ENCODE measurements at regions not wholly inside any gene's neighbourhood (a gene's known extent, or its start where the extent isn't known, plus 50 kb on each side); places are given as distances from the start of the nearest gene placed in this dataset.

GRCh38 chr1:59108481-59109317 lies 188.2 kb upstream of the FGGY start:
- TF ChIP-seq CTCF (IDR thresholded peaks at IDR 0.05) = no peak
- TF ChIP-seq EP300 (IDR thresholded peaks at IDR 0.05) = no peak
- no peak for TF ChIP-seq POLR2A (IDR thresholded peaks at IDR 0.05)
- no peak for DNase-seq
- H3K9me3 ChIP-seq = no peaks in the 10 kb centered on the region
- peaks cover 6% of the 10 kb centered on the region for H3K4me1 ChIP-seq (ENCODE audit: insufficient read depth)
- intact Hi-C loops (cut with DNase I) = no loop called here
- H3K27me3 ChIP-seq = no peaks in the 10 kb centered on the region
- H3K36me3 ChIP-seq = no peaks in the 10 kb centered on the region
- no peak overlapping the region for H3K27ac ChIP-seq
- no peak overlapping the region for H3K4me3 ChIP-seq

GRCh38 chr1:59110271-59110670 lies 186.6 kb upstream of the FGGY start:
- intact Hi-C loops (cut with DNase I) = no loop called here
- 90 to 95% (median 91%) methylated on average over 1 of the region's 1 CpG for WGBS, 3 donors

GRCh38 chr1:59113876-59114457 lies 182.9 kb upstream of the FGGY start:
- TF ChIP-seq CTCF (IDR thresholded peaks at IDR 0.05) = no peak
- no peak for TF ChIP-seq POLR2A (IDR thresholded peaks at IDR 0.05)
- no peak for TF ChIP-seq EP300 (IDR thresholded peaks at IDR 0.05)
- no peak for DNase-seq
- no peaks in the 10 kb centered on the region for H3K27me3 ChIP-seq

More at GRCh38 chr1:59110271-59110670, 186.6 kb upstream of the FGGY start:
- no peak overlapping the region for H3K27ac ChIP-seq
- H3K9me3 ChIP-seq = no peaks in the 10 kb centered on the region
- TF ChIP-seq POLR2A (IDR thresholded peaks at IDR 0.05) (no peak), CTCF (IDR thresholded peaks at IDR 0.05) (no peak), EP300 (IDR thresholded peaks at IDR 0.05) (no peak)
- DNase-seq = no peak
- H3K27me3 ChIP-seq = no peaks in the 10 kb centered on the region
- no peak overlapping the region for H3K4me3 ChIP-seq
- H3K4me1 ChIP-seq (ENCODE audit: insufficient read depth) = peaks cover 6% of the 10 kb centered on the region
- no peaks in the 10 kb centered on the region for H3K36me3 ChIP-seq

GRCh38 chr1:59115865-59116264 lies 181.0 kb upstream of the FGGY start:
- no peaks in the 10 kb centered on the region for H3K36me3 ChIP-seq
- no peak for TF ChIP-seq POLR2A (IDR thresholded peaks at IDR 0.05)
- no peak for TF ChIP-seq EP300 (IDR thresholded peaks at IDR 0.05)
- no peak for TF ChIP-seq CTCF (IDR thresholded peaks at IDR 0.05)
- no peaks in the 10 kb centered on the region for H3K4me1 ChIP-seq (ENCODE audit: insufficient read depth)
- H3K27me3 ChIP-seq = no peaks in the 10 kb centered on the region
- 89 to 93% (median 91%) methylated on average over 2 of the region's 2 CpGs for WGBS, 3 donors
- no peak overlapping the region for H3K4me3 ChIP-seq
- intact Hi-C loops (cut with DNase I) = no loop called here
- no peak overlapping the region for H3K27ac ChIP-seq
- no peaks in the 10 kb centered on the region for H3K9me3 ChIP-seq
- DNase-seq = no peak

More at GRCh38 chr1:59113876-59114457, 182.9 kb upstream of the FGGY start:
- 82 to 96% (median 83%) methylated on average over 1 of the region's 1 CpG for WGBS, 3 donors
- H3K27ac ChIP-seq = no peak overlapping the region
- H3K36me3 ChIP-seq = no peaks in the 10 kb centered on the region
- H3K4me1 ChIP-seq (ENCODE audit: insufficient read depth) = no peaks in the 10 kb centered on the region
- intact Hi-C loops (cut with DNase I) = no loop called here
- H3K9me3 ChIP-seq = no peaks in the 10 kb centered on the region
- H3K4me3 ChIP-seq = no peak overlapping the region

All from ovary (tissue), 7 donors.